ENCODE measurements at regions not wholly inside any gene's neighbourhood (a gene's known extent, or its start where the extent isn't known, plus 50 kb on each side); places are given as distances from the start of the nearest gene placed in this dataset.

DNA sequence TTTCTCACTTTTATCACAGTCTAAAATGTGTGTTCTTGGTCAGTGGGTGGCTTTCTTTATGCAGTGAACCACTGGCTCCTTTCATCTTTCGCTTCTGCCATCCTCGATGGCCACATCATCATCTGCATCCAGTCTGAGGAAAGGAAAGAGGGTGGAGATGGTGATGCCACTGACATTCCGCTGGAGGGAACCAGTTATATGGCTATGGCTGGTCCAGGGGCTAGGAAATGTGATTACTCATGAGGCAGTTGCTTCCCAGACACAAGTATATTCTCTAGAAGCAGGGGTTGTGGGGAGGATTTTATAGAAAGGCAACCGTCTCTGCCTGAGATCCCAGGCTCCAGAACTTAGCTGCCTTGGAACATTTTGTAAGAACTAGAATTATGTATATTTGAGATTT lies 246.7 kb upstream of the AZI2 start:
- TF ChIP-seq, protein P1, sequence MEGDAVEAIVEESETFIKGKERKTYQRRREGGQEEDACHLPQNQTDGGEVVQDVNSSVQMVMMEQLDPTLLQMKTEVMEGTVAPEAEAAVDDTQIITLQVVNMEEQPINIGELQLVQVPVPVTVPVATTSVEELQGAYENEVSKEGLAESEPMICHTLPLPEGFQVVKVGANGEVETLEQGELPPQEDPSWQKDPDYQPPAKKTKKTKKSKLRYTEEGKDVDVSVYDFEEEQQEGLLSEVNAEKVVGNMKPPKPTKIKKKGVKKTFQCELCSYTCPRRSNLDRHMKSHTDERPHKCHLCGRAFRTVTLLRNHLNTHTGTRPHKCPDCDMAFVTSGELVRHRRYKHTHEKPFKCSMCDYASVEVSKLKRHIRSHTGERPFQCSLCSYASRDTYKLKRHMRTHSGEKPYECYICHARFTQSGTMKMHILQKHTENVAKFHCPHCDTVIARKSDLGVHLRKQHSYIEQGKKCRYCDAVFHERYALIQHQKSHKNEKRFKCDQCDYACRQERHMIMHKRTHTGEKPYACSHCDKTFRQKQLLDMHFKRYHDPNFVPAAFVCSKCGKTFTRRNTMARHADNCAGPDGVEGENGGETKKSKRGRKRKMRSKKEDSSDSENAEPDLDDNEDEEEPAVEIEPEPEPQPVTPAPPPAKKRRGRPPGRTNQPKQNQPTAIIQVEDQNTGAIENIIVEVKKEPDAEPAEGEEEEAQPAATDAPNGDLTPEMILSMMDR (IDR thresholded peaks at IDR 0.05 in 4 of 5, conservative IDR thresholded peaks at IDR 0.05 in 1 of 5), result no peak
- no peak for TF ChIP-seq POLR2A (IDR thresholded peaks at IDR 0.05)

Data from gastrocnemius medialis (tissue), 4 donors.